ENCODE measurements at regions not wholly inside any gene's neighbourhood (a gene's known extent, or its start where the extent isn't known, plus 50 kb on each side); places are given as distances from the start of the nearest gene placed in this dataset.

- TF ChIP-seq POLR2A (IDR thresholded peaks at IDR 0.05; ENCODE audit: low read length) = no peak
- no peak for TF ChIP-seq GATA1 (IDR thresholded peaks at IDR 0.05; ENCODE audit: low read depth, low read length)
Measured at GRCh38 chr2:20126040-20126439, 74.6 kb upstream of the LAPTM4A start.

Measured in erythroblast (primary cell).